Esophagus muscularis mucosa (tissue), 4 donors: ENCODE measurements at regions not wholly inside any gene's neighbourhood (a gene's known extent, or its start where the extent isn't known, plus 50 kb on each side); places are given as distances from the start of the nearest gene placed in this dataset.
"Not testable (repeated sequence)": the region's sequence is repeated elsewhere in the genome, so short reads cannot be mapped to it uniquely, and the experiment has no call there.

Experiments used
- DNase-seq: peaks from one replicate; pipeline ENCODE4 v3.0.0-alpha.2; 2017; ENCODE audit errors: extremely low spot score
- H3K27ac ChIP-seq, 4 donors: fragments of 200-600 bp; sonication (generic); replicated peaks in 1 of 4; 1 replicate in 3 of 4; 2 replicates in 1 of 4; pipeline ENCODE4 v1.5.1; 2016 to 2019; ENCODE audit warnings: mild to moderate bottlenecking in 1 of 4
- H3K27me3 ChIP-seq, 4 donors: fragments of 200-600 bp; sonication (generic); one replicate each; pipeline versions ENCODE4 v1.5.1 to v1.6.0; 2016 to 2019
- H3K36me3 ChIP-seq, 4 donors: fragments of 200-600 bp; sonication (generic); one replicate each; pipeline ENCODE4 v1.5.1; 2016 to 2019
- H3K4me1 ChIP-seq, 4 donors: fragments of 200-600 bp; sonication (generic); one replicate each; pipeline ENCODE4 v1.5.1; 2016 to 2019
- H3K4me3 ChIP-seq, 4 donors: fragments of 200-600 bp; sonication (generic); 1 replicate in 2 of 4; 2 replicates in 2 of 4; pipeline ENCODE4 v1.5.1; 2016 to 2019; ENCODE audit warnings: mild to moderate bottlenecking in 4 of 4, moderate library complexity in 1 of 4
- H3K9me3 ChIP-seq, 4 donors: fragments of 200-600 bp; sonication (generic); 1 replicate in 3 of 4; 2 replicates in 1 of 4; pipeline ENCODE4 v1.5.1; 2016 to 2019
- EP300 ChIP-seq: sonication (generic); formaldehyde crosslinking; IDR thresholded peaks from one replicate; pipeline ENCODE4 v1.6.1; 2017; ENCODE audit warnings: antibody characterized with exemption
- POLR2A ChIP-seq: fragments of 450-650 bp; IDR thresholded peaks from one replicate; pipeline ENCODE4 v1.6.1; 2017; ENCODE audit warnings: antibody characterized with exemption, moderate library complexity, mild to moderate bottlenecking, low read depth
- POLR2AphosphoS5 ChIP-seq, 2 donors: sonication (generic); formaldehyde crosslinking; IDR thresholded peaks; one replicate each; pipeline ENCODE4 v1.6.1; 2017; ENCODE audit warnings: antibody characterized with exemption in 2 of 2
- WGBS: methylation state at CpG from one replicate; pipeline ENCODE4 v1.1.5; 2018; 5-methylcytosine and 5-hydroxymethylcytosine counted together
- intact Hi-C: fragments of 100-400 bp; cut with DNase I; formaldehyde crosslinking; loops from one replicate; pipeline ENCODE4 v1.15.1; 2023
- TF ChIP-seq, protein P1 (sequence below), 3 experiments: fragments of 200-600 bp in 2 of 3; fragments of 450-650 bp in 1 of 3; sonication (generic) in 2 of 3; IDR thresholded peaks; one replicate each; pipeline ENCODE4 v1.5.1; 2017 to 2019; ENCODE audit warnings: antibody characterized with exemption in 3 of 3, mild to moderate bottlenecking in 2 of 3, moderate library complexity in 1 of 3

DNA sequence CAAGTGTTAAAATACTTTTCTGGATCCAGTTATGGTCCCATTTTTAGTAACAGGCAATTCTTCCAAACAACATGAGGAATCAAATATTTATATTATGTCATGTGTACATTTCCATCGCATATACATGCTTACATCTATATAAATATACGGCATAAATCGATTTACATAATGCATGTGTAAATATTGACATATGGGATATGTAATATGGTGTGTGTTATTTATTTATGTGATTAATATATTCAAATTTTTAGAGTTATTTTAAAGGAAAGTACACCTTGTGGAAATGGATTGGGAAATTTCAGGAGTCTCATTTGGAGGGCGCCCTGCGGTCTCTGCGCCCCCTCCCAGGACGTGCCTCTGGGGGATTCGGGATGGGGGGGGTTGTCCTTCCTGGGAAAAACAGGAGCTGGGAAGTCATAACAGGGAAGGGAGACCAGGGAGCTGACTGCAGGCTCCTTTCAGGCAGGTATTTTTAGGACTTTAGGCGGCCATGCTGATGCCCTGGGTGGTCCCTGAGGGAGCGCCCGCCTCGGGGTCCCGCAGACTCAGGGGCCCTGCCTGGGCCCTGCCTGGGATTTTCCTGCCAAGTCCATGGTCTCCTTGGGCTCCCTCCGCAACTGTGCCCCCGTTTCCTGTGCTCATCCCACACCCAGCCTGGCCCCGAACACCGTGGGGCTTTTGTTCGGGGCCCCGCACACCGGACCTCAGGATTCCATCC, 82.7 kb upstream of the SFSWAP start:
- TF ChIP-seq, protein P1, sequence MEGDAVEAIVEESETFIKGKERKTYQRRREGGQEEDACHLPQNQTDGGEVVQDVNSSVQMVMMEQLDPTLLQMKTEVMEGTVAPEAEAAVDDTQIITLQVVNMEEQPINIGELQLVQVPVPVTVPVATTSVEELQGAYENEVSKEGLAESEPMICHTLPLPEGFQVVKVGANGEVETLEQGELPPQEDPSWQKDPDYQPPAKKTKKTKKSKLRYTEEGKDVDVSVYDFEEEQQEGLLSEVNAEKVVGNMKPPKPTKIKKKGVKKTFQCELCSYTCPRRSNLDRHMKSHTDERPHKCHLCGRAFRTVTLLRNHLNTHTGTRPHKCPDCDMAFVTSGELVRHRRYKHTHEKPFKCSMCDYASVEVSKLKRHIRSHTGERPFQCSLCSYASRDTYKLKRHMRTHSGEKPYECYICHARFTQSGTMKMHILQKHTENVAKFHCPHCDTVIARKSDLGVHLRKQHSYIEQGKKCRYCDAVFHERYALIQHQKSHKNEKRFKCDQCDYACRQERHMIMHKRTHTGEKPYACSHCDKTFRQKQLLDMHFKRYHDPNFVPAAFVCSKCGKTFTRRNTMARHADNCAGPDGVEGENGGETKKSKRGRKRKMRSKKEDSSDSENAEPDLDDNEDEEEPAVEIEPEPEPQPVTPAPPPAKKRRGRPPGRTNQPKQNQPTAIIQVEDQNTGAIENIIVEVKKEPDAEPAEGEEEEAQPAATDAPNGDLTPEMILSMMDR (IDR thresholded peaks at IDR 0.05) = no peak
- TF ChIP-seq POLR2A = no peak
- Histone ChIP-seq H3K9me3 (no peaks in the 10 kb centered on the region), H3K27ac (no peak overlapping the region), H3K27me3 (peaks cover 0 to 47% (median 3%) of the 10 kb centered on the region in 4 donors), H3K36me3 (no peaks in the 10 kb centered on the region), H3K4me1 (peaks cover 0 to 16% (median 12%) of the 10 kb centered on the region in 4 donors), H3K4me3 (no peak overlapping the region)
- 72% methylated on average over 19 of the region's 20 CpGs for WGBS
- intact Hi-C loops = no loop called here
- no peak for DNase-seq

DNA sequence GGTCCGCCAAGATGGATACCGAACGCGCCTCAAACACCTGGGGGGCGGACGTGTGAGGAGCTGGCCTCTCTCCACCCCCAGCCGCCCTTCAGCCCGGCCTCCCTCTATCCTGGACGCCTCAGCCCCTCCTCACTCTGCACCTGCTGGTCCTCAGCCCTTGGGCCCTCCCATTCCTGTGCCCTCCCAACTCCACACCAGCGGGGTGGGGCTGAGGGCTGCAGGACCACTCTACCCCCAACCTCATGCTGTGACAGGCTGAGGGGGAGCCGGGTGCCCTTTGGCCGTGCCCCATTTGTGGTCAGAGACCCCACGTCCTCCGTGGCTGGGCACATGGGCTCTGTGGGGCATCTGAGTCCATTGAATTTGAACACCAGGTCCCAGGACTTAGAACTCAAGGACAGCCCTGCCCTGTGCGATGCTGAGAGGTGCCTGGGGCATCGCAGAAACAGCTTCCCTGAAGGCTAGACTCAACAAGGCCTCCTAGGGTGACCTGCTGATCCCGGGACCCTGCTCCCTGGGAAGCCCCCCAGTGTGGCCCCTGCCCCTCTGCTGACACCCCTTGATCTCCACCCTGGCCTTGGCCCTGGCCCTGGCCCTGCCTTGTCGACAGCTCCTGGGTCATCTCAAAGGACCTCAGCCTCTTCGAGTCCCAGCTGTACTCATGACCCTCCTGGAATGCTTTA, 82.0 kb upstream of the SFSWAP start:
- Histone ChIP-seq H3K4me3 (no peak overlapping the region), H3K27me3 (peaks cover 0 to 50% (median 3%) of the 10 kb centered on the region in 4 donors), H3K4me1 (peaks cover 0 to 16% (median 12%) of the 10 kb centered on the region in 4 donors), H3K9me3 (no peaks in the 10 kb centered on the region), H3K36me3 (no peaks in the 10 kb centered on the region), H3K27ac (no peak overlapping the region)
- TF ChIP-seq EP300 = no peak
- TF ChIP-seq, protein P1 (IDR thresholded peaks at IDR 0.05) = no peak
- TF ChIP-seq POLR2AphosphoS5 (IDR thresholded peaks at IDR 0.05) = no peak
- TF ChIP-seq POLR2A = no peak
- WGBS = 80% methylated on average over 13 of the region's 19 CpGs
- intact Hi-C loops = no loop called here
- DNase-seq = no peak

DNA sequence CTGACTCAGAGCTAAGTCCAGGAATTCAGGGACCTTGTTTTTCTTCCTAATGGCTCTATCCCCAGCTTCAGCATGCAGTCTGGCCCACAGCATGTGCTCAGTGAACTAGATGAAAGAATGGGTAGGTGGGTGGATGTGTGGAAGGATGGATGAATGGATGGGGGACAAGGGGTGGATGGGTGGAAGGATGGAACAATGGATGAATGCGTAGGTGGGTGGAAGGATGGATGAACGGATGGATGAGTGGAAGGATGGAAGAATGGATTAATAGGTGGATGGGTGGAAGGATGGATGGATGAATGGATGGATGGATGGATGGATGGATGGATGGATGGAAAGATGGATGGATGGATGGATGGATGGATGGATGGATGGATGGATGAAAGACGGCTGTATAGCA, 79.7 kb upstream of the SFSWAP start:
- intact Hi-C loops = no loop called here
- no peaks in the 10 kb centered on the region for H3K9me3 ChIP-seq
- WGBS = 84% methylated on average over 2 of the region's 3 CpGs
- no peaks in the 10 kb centered on the region for H3K4me1 ChIP-seq
- H3K4me3 ChIP-seq = no peak overlapping the region
- peaks cover 0 to 67% (median 3%) of the 10 kb centered on the region in 4 donors for H3K27me3 ChIP-seq
- no peak for TF ChIP-seq POLR2AphosphoS5 (IDR thresholded peaks at IDR 0.05)
- TF ChIP-seq, protein P1 (IDR thresholded peaks at IDR 0.05) = no peak
- TF ChIP-seq EP300 = no peak
- no peak for TF ChIP-seq POLR2A
- no peak overlapping the region for H3K27ac ChIP-seq
- no peaks in the 10 kb centered on the region for H3K36me3 ChIP-seq
- no peak for DNase-seq

- H3K4me1 ChIP-seq, DNase-seq, intact Hi-C loops, H3K36me3 ChIP-seq, H3K27ac ChIP-seq, H3K4me3 ChIP-seq, H3K9me3 ChIP-seq: not testable (repeated sequence)
- peaks cover 0 to 74% (median 3%) of the 10 kb centered on the region in 4 donors for H3K27me3 ChIP-seq
- WGBS = 75% methylated on average over 22 of the region's 23 CpGs
These were observed 78.8 kb upstream of the SFSWAP start for GRCh38 chr12:131631889-131632651.

DNA sequence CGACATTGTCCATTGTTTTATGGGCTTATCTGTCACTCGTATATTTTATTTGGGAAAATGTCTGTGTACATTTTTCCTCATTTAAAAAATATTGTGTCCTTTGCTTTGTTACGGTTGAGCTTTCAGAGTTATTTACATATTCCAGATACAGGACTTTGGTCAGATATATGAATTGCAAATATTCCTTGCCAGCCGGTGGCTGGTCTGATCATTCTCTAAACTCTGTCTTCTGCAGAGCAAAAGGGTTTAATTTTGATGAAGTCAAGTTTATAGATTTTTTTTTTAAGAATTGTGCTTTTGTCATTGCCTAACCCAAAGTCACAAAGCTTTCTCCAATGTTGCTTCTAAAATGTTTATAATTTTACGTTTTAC, 78.3 kb upstream of the SFSWAP start:
- H3K27ac ChIP-seq, H3K36me3 ChIP-seq, H3K4me1 ChIP-seq, DNase-seq, H3K4me3 ChIP-seq, intact Hi-C loops, H3K9me3 ChIP-seq: not testable (repeated sequence)
- peaks cover 0 to 79% (median 3%) of the 10 kb centered on the region in 4 donors for H3K27me3 ChIP-seq
- 54% methylated on average over 5 of the region's 5 CpGs for WGBS

DNA sequence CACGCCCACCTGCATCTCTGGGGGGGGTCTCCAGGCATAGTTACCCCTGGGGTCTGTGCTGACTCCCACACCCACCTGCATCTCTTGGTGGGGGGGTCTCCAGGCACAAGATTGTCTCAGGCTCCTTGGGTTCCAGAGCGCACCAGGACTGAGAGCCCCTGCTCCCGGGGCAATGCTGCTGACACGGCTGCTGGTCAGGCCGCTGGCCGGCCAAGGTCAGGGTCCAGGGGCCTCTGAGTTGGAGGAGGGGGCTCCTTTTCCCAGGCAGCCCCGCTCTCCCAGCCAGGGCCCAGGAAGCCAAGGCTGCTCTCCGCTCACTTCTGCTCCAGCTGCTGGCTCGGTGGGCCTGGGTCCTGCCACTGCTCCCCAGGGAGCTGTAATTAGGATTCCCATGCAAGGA, 77.3 kb upstream of the SFSWAP start:
- H3K4me1 ChIP-seq, H3K27ac ChIP-seq, H3K4me3 ChIP-seq, DNase-seq, intact Hi-C loops, H3K9me3 ChIP-seq, H3K36me3 ChIP-seq: not testable (repeated sequence)
- WGBS = 70% methylated on average over 9 of the region's 9 CpGs
- H3K27me3 ChIP-seq = peaks cover 0 to 74% (median 3%) of the 10 kb centered on the region in 4 donors
